ENCODE measurements at regions not wholly inside any gene's neighbourhood (a gene's known extent, or its start where the extent isn't known, plus 50 kb on each side); places are given as distances from the start of the nearest gene placed in this dataset.

GRCh38 chr4:40686081-40686913 is 56.6 kb upstream of the RBM47 start:
- TF ChIP-seq POLR2A (IDR thresholded peaks at IDR 0.05) (no peak), CTCF (IDR thresholded peaks at IDR 0.05) (no peak), POLR2AphosphoS5 (IDR thresholded peaks at IDR 0.05) (no peak), EP300 (IDR thresholded peaks at IDR 0.05) (no peak)

Measured in stomach (tissue), 4 donors.